ENCODE measurements at regions not wholly inside any gene's neighbourhood (a gene's known extent, or its start where the extent isn't known, plus 50 kb on each side); places are given as distances from the start of the nearest gene placed in this dataset.

- Mint-ChIP-seq H3K27ac (ENCODE audit: low read depth, unreplicated experiment) (no peak overlapping the region), H3K4me1 (ENCODE audit: insufficient read depth, unreplicated experiment) (peaks cover 14% of the 10 kb centered on the region), H3K9me3 (ENCODE audit: unreplicated experiment) (no peaks in the 10 kb centered on the region), H3K4me3 (ENCODE audit: unreplicated experiment) (no peak overlapping the region), H3K36me3 (ENCODE audit: insufficient read depth, unreplicated experiment) (no peaks in the 10 kb centered on the region), H3K27me3 (ENCODE audit: insufficient read depth, unreplicated experiment) (no peaks in the 10 kb centered on the region)
- CTCF ChIA-PET: interaction anchor here (0.5 to 1.1 kb wide), 2 partner anchors 36 to 360 kb away, joined by 3 read pairs; no protein-coding TSS in a partner anchor
- POLR2A ChIA-PET: no interaction called here
- TF ChIP-seq, protein P1, sequence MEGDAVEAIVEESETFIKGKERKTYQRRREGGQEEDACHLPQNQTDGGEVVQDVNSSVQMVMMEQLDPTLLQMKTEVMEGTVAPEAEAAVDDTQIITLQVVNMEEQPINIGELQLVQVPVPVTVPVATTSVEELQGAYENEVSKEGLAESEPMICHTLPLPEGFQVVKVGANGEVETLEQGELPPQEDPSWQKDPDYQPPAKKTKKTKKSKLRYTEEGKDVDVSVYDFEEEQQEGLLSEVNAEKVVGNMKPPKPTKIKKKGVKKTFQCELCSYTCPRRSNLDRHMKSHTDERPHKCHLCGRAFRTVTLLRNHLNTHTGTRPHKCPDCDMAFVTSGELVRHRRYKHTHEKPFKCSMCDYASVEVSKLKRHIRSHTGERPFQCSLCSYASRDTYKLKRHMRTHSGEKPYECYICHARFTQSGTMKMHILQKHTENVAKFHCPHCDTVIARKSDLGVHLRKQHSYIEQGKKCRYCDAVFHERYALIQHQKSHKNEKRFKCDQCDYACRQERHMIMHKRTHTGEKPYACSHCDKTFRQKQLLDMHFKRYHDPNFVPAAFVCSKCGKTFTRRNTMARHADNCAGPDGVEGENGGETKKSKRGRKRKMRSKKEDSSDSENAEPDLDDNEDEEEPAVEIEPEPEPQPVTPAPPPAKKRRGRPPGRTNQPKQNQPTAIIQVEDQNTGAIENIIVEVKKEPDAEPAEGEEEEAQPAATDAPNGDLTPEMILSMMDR (IDR thresholded peaks at IDR 0.05; ENCODE audit: unreplicated experiment): no peak
- no peak for DNase-seq (ENCODE audit: unreplicated experiment)
- BruUV-seq (replicated peaks): no TSS peak
- intact Hi-C loops (cut with micrococcal nuclease): no loop called here
These were observed 432.3 kb downstream of the RFC3 start for GRCh38 chr13:34250151-34250670.

DNA sequence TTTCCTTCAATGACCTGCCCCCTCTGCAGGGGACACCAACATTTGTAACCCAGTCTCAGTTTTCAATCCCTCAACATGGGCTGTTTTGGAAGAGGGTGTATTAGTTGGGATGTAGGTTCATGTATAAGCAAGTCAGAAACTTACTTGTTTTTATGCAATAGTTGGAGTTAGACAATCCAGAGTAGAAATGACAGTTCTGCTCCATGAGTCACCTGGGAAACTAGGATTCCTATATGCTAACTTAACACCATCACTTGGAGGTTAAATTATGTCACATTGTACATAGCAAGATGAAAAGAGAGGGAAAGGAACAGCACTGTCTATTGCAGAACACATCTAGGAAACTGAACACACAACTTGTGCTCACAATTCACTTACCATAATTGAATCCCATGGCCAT is 436.4 kb downstream of the RFC3 start:
- H3K9me3 Mint-ChIP-seq (ENCODE audit: unreplicated experiment): peaks cover 7% of the 10 kb centered on the region
- H3K27ac Mint-ChIP-seq (ENCODE audit: low read depth, unreplicated experiment): no peak overlapping the region
- H3K36me3 Mint-ChIP-seq (ENCODE audit: insufficient read depth, unreplicated experiment): no peaks in the 10 kb centered on the region
- no TSS peak for BruUV-seq (replicated peaks)
- DNase-seq (ENCODE audit: unreplicated experiment): peak; percentile 2
- H3K27me3 Mint-ChIP-seq (ENCODE audit: insufficient read depth, unreplicated experiment): no peaks in the 10 kb centered on the region
- H3K4me1 Mint-ChIP-seq (ENCODE audit: insufficient read depth, unreplicated experiment): no peaks in the 10 kb centered on the region
- intact Hi-C loops (cut with micrococcal nuclease): no loop called here
- no peak overlapping the region for H3K4me3 Mint-ChIP-seq (ENCODE audit: unreplicated experiment)
- ChIA-PET POLR2A (no interaction called here), CTCF (no interaction called here)
- TF ChIP-seq, protein P1 (IDR thresholded peaks at IDR 0.05; ENCODE audit: unreplicated experiment): no peak

- intact Hi-C loops (cut with micrococcal nuclease): no loop called here
- TF ChIP-seq, protein P1 (IDR thresholded peaks at IDR 0.05; ENCODE audit: unreplicated experiment): no peak
- no peaks in the 10 kb centered on the region for H3K4me1 Mint-ChIP-seq (ENCODE audit: insufficient read depth, unreplicated experiment)
These were observed 437.8 kb downstream of the RFC3 start for GRCh38 chr13:34255711-34256110.

DNA sequence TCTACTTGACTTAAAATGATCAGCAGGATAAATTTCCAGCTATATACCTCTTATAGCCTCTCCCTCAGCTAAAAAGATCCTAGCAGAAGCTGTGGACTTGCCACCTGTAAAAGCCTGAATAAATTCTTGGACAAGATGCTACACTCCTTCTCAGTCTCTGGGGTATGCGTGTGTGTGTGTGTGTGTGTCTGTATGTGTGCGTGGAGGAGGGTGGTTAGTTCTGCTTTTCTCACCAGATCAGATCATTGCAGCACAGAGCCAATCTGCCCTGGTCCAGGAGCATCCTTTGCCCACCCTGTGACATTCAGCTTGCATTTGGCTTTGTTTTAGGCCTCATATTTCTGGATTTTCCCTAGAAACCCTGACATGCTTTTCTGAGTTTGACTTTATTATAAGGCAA is 438.3 kb downstream of the RFC3 start:
- Mint-ChIP-seq H3K9me3 (ENCODE audit: unreplicated experiment) (peaks cover 7% of the 10 kb centered on the region), H3K4me1 (ENCODE audit: insufficient read depth, unreplicated experiment) (no peaks in the 10 kb centered on the region), H3K27me3 (ENCODE audit: insufficient read depth, unreplicated experiment) (no peaks in the 10 kb centered on the region), H3K27ac (ENCODE audit: low read depth, unreplicated experiment) (no peak overlapping the region), H3K4me3 (ENCODE audit: unreplicated experiment) (no peak overlapping the region), H3K36me3 (ENCODE audit: insufficient read depth, unreplicated experiment) (no peaks in the 10 kb centered on the region)
- TF ChIP-seq, protein P1 (IDR thresholded peaks at IDR 0.05; ENCODE audit: unreplicated experiment): no peak
- intact Hi-C loops (cut with micrococcal nuclease): no loop called here
- no TSS peak for BruUV-seq (replicated peaks)
- ChIA-PET CTCF (interaction anchor here (0.6 kb wide), 1 partner anchor 489 kb away, joined by 3 read pairs; no protein-coding TSS in a partner anchor), POLR2A (interaction anchor here (0.5 kb wide), 1 partner anchor 53 kb away, joined by 3 read pairs; no protein-coding TSS in a partner anchor)
- DNase-seq (ENCODE audit: unreplicated experiment): no peak

More at GRCh38 chr13:34255711-34256110, 437.8 kb downstream of the RFC3 start:
- Mint-ChIP-seq H3K36me3 (ENCODE audit: insufficient read depth, unreplicated experiment) (no peaks in the 10 kb centered on the region), H3K27ac (ENCODE audit: low read depth, unreplicated experiment) (no peak overlapping the region), H3K9me3 (ENCODE audit: unreplicated experiment) (peaks cover 7% of the 10 kb centered on the region), H3K27me3 (ENCODE audit: insufficient read depth, unreplicated experiment) (no peaks in the 10 kb centered on the region), H3K4me3 (ENCODE audit: unreplicated experiment) (no peak overlapping the region)
- ChIA-PET CTCF (no interaction called here), POLR2A (interaction anchor here (0.5 kb wide), 1 partner anchor 54 kb away, joined by 3 read pairs; no protein-coding TSS in a partner anchor)
- DNase-seq (ENCODE audit: unreplicated experiment): no peak
- BruUV-seq (replicated peaks): no TSS peak

All from MCF 10A (cell line).